ENCODE measurements at regions not wholly inside any gene's neighbourhood (a gene's known extent, or its start where the extent isn't known, plus 50 kb on each side); places are given as distances from the start of the nearest gene placed in this dataset.

DNA sequence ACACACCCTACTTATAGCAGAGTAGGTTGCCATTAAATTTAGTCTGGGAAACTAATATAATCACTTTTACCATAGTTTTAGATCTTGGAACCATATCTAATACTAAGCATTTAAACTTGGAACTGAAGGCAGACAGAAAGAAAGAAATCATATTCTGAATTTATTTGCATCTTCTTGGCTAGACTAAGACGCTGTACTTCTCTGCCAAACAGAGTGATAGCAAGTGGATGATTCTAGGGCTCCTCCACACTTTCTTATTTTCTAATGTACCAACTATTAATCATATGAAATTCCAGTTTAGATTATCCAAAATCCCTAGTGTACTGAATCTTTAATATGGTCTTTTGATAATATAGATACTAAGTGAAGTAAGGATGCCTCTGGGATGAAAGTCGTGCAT, 277.0 kb downstream of the CENPW start:
- no peak for TF ChIP-seq POLR2A (IDR thresholded peaks at IDR 0.05)
- TF ChIP-seq, protein P1, sequence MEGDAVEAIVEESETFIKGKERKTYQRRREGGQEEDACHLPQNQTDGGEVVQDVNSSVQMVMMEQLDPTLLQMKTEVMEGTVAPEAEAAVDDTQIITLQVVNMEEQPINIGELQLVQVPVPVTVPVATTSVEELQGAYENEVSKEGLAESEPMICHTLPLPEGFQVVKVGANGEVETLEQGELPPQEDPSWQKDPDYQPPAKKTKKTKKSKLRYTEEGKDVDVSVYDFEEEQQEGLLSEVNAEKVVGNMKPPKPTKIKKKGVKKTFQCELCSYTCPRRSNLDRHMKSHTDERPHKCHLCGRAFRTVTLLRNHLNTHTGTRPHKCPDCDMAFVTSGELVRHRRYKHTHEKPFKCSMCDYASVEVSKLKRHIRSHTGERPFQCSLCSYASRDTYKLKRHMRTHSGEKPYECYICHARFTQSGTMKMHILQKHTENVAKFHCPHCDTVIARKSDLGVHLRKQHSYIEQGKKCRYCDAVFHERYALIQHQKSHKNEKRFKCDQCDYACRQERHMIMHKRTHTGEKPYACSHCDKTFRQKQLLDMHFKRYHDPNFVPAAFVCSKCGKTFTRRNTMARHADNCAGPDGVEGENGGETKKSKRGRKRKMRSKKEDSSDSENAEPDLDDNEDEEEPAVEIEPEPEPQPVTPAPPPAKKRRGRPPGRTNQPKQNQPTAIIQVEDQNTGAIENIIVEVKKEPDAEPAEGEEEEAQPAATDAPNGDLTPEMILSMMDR (IDR thresholded peaks at IDR 0.05), result no peak
